Ishikawa (cell line): ENCODE measurements at regions not wholly inside any gene's neighbourhood (a gene's known extent, or its start where the extent isn't known, plus 50 kb on each side); places are given as distances from the start of the nearest gene placed in this dataset.

Experiments
- EP300 ChIP-seq: IDR thresholded peaks from 2 replicates; pipeline ENCODE4 v1.6.1; 2012; ENCODE audit warnings: borderline replicate concordance
- MAX ChIP-seq: IDR thresholded peaks from 2 replicates; pipeline ENCODE4 v1.6.1; 2012
- REST ChIP-seq: IDR thresholded peaks from 2 replicates; pipeline ENCODE4 v1.6.1; 2012; ENCODE audit warnings: low read depth, mild to moderate bottlenecking
- TAF1 ChIP-seq: IDR thresholded peaks from 2 replicates; pipeline ENCODE4 v1.6.1; 2012; ENCODE audit warnings: low read depth, mild to moderate bottlenecking
- USF1 ChIP-seq: IDR thresholded peaks from 2 replicates; pipeline ENCODE4 v1.6.1; 2012
- YY1 ChIP-seq: IDR thresholded peaks from 2 replicates; pipeline ENCODE4 v1.6.1; 2012; ENCODE audit warnings: low read depth

- no peak for TF ChIP-seq MAX
- no peak for TF ChIP-seq TAF1
- no peak for TF ChIP-seq YY1
- TF ChIP-seq REST = no peak
- TF ChIP-seq USF1 = no peak
- TF ChIP-seq EP300 = no peak
Observed at GRCh38 chr1:69506721-69507120, 61.0 kb upstream of the LRRC7 start.
